ENCODE measurements at regions not wholly inside any gene's neighbourhood (a gene's known extent, or its start where the extent isn't known, plus 50 kb on each side); places are given as distances from the start of the nearest gene placed in this dataset.

DNA sequence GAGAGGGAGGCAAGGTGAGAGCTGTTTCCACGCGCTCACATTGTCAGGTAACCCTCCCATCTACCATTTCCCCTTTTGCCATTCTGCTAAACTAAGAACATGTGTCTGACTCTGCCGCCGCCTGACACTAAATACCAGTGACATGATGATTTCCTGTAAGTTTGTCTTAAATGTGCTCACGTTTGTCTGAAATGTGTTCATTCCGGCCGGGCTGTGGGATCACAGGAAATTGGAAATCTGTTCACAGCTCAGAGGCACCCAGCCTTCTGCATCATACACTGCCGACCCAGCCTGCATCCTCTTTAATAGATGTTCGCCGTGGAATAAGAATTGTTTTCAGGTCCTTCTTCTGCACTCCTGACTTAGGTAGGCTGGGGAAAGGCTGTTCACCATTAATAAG is 336.2 kb upstream of the PPARGC1A start:
- no peak for TF ChIP-seq SREBF1 (IDR thresholded peaks at IDR 0.05; ENCODE audit: borderline replicate concordance, low read depth, low read length)
- TF ChIP-seq ZNF354B (CRISPR knock-in tag; IDR thresholded peaks at IDR 0.05): no peak
- TF ChIP-seq RBM15 (IDR thresholded peaks at IDR 0.05; ENCODE audit: insufficient read depth, low read length): no peak
- TF ChIP-seq CTCF (IDR thresholded peaks at IDR 0.05 in 2 of 3, conservative IDR thresholded peaks at IDR 0.05 in 1 of 3; ENCODE audit: insufficient read depth in 2 of 3, low read depth in 1 of 3, low read length in 3 of 3): no peak
- TF ChIP-seq RAD21 (CRISPR knock-in tag; conservative IDR thresholded peaks at IDR 0.05 in 1 of 2, IDR thresholded peaks at IDR 0.05 in 1 of 2): no peak
- TF ChIP-seq CBFB (CRISPR knock-in tag; IDR thresholded peaks at IDR 0.05): no peak
- TF ChIP-seq, protein P1, sequence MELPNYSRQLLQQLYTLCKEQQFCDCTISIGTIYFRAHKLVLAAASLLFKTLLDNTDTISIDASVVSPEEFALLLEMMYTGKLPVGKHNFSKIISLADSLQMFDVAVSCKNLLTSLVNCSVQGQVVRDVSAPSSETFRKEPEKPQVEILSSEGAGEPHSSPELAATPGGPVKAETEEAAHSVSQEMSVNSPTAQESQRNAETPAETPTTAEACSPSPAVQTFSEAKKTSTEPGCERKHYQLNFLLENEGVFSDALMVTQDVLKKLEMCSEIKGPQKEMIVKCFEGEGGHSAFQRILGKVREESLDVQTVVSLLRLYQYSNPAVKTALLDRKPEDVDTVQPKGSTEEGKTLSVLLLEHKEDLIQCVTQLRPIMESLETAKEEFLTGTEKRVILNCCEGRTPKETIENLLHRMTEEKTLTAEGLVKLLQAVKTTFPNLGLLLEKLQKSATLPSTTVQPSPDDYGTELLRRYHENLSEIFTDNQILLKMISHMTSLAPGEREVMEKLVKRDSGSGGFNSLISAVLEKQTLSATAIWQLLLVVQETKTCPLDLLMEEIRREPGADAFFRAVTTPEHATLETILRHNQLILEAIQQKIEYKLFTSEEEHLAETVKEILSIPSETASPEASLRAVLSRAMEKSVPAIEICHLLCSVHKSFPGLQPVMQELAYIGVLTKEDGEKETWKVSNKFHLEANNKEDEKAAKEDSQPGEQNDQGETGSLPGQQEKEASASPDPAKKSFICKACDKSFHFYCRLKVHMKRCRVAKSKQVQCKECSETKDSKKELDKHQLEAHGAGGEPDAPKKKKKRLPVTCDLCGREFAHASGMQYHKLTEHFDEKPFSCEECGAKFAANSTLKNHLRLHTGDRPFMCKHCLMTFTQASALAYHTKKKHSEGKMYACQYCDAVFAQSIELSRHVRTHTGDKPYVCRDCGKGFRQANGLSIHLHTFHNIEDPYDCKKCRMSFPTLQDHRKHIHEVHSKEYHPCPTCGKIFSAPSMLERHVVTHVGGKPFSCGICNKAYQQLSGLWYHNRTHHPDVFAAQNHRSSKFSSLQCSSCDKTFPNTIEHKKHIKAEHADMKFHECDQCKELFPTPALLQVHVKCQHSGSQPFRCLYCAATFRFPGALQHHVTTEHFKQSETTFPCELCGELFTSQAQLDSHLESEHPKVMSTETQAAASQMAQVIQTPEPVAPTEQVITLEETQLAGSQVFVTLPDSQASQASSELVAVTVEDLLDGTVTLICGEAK (IDR thresholded peaks at IDR 0.05): no peak
- TF ChIP-seq, protein P1 (CRISPR knock-in tag; IDR thresholded peaks at IDR 0.05): no peak
